Thyroid gland (tissue), 4 donors: ENCODE measurements at regions not wholly inside any gene's neighbourhood (a gene's known extent, or its start where the extent isn't known, plus 50 kb on each side); places are given as distances from the start of the nearest gene placed in this dataset.

Experiments
- DNase-seq, 2 donors: peaks; one replicate each; pipeline ENCODE4 v3.0.0-alpha.2; 2019
- H3K27ac ChIP-seq, 3 donors: fragments of 200-600 bp; sonication (generic); 1 replicate in 2 of 3; 2 replicates in 1 of 3; pipeline ENCODE4 v1.5.1; 2016 to 2019; ENCODE audit warnings: mild to moderate bottlenecking in 1 of 3, moderate library complexity in 1 of 3
- H3K27me3 ChIP-seq: fragments of 200-600 bp; sonication (generic); one replicate; pipeline ENCODE4 v1.5.1; 2019
- H3K36me3 ChIP-seq, 2 donors: fragments of 200-600 bp; sonication (generic); one replicate each; pipeline ENCODE4 v1.5.1; 2016 to 2019
- H3K4me1 ChIP-seq, 2 donors: fragments of 200-600 bp; sonication (generic); one replicate each; pipeline ENCODE4 v1.5.1; 2017 to 2019
- H3K4me3 ChIP-seq, 3 donors: fragments of 200-600 bp; sonication (generic); replicated peaks in 1 of 3; 1 replicate in 2 of 3; 2 replicates in 1 of 3; pipeline ENCODE4 v1.5.1; 2016; ENCODE audit warnings: mild to moderate bottlenecking in 1 of 3
- H3K9me3 ChIP-seq: fragments of 200-600 bp; sonication (generic); one replicate; pipeline ENCODE4 v1.5.1; 2017
- POLR2A ChIP-seq, 2 donors: fragments of 450-650 bp; IDR thresholded peaks; one replicate each; pipeline ENCODE4 v1.6.1; 2017; ENCODE audit warnings: antibody characterized with exemption in 2 of 2, mild to moderate bottlenecking in 2 of 2, moderate library complexity in 1 of 2
- WGBS, 2 donors: methylation state at CpG; one replicate each; pipeline ENCODE4 v1.1.5; 2017; 5-methylcytosine and 5-hydroxymethylcytosine counted together
- intact Hi-C: fragments of 100-400 bp; cut with DNase I; formaldehyde crosslinking; loops from one replicate; pipeline ENCODE4 v1.15.1; 2023
- TF ChIP-seq, protein P1 (sequence below), 6 experiments: fragments of 200-600 bp in 3 of 6; fragments of 450-650 bp in 3 of 6; sonication (generic) in 3 of 6; IDR thresholded peaks; one replicate each; pipeline ENCODE4 v1.5.1; 2016 to 2019; ENCODE audit warnings: antibody characterized with exemption in 6 of 6, mild to moderate bottlenecking in 2 of 6, inconsistent platforms in 1 of 6, moderate library complexity in 1 of 6

DNA sequence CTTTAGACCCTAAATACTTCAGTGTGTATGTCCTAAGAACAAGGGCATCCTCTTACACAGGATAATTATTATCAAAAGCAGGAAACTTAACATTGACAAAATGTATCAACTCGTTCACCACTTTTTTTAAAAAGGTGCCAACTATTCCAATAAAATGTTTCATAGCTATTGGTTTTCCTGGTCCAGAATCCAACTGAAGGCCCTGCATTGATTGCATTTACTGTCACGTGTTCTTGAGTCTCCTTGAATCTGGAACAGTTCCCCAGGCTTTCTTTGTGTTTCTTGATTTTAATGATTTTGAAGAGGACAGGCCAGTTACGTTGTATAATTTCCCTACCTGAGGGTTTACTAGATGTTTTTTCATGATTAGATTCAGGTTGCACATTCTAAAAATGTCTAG lies 94.6 kb upstream of the ARHGEF3 start:
- no peak for DNase-seq
- no peaks in the 10 kb centered on the region for H3K27me3 ChIP-seq
- no peaks in the 10 kb centered on the region for H3K4me1 ChIP-seq
- no peak for TF ChIP-seq POLR2A (IDR thresholded peaks at IDR 0.05)
- TF ChIP-seq, protein P1, sequence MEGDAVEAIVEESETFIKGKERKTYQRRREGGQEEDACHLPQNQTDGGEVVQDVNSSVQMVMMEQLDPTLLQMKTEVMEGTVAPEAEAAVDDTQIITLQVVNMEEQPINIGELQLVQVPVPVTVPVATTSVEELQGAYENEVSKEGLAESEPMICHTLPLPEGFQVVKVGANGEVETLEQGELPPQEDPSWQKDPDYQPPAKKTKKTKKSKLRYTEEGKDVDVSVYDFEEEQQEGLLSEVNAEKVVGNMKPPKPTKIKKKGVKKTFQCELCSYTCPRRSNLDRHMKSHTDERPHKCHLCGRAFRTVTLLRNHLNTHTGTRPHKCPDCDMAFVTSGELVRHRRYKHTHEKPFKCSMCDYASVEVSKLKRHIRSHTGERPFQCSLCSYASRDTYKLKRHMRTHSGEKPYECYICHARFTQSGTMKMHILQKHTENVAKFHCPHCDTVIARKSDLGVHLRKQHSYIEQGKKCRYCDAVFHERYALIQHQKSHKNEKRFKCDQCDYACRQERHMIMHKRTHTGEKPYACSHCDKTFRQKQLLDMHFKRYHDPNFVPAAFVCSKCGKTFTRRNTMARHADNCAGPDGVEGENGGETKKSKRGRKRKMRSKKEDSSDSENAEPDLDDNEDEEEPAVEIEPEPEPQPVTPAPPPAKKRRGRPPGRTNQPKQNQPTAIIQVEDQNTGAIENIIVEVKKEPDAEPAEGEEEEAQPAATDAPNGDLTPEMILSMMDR (IDR thresholded peaks at IDR 0.05) = no peak
- H3K27ac ChIP-seq = no peak overlapping the region
- H3K9me3 ChIP-seq = no peaks in the 10 kb centered on the region
- intact Hi-C loops = no loop called here
- WGBS, 2 donors = 84 to 89% methylated on average over 3 of the region's 3 CpGs
- H3K36me3 ChIP-seq = no peaks in the 10 kb centered on the region
- H3K4me3 ChIP-seq = no peak overlapping the region

- TF ChIP-seq, protein P1 (IDR thresholded peaks at IDR 0.05) = no peak
- no peak for TF ChIP-seq POLR2A (IDR thresholded peaks at IDR 0.05)
- WGBS, 2 donors = 78 to 85% methylated on average over 10 of the region's 10 CpGs
- Histone ChIP-seq H3K9me3 (no peaks in the 10 kb centered on the region), H3K4me3 (no peak overlapping the region), H3K27me3 (no peaks in the 10 kb centered on the region), H3K27ac (no peak overlapping the region), H3K36me3 (no peaks in the 10 kb centered on the region), H3K4me1 (no peaks in the 10 kb centered on the region)
- DNase-seq = no peak
- intact Hi-C loops = no loop called here
Observed at GRCh38 chr3:56894881-56895431, 93.2 kb upstream of the ARHGEF3 start.

DNA sequence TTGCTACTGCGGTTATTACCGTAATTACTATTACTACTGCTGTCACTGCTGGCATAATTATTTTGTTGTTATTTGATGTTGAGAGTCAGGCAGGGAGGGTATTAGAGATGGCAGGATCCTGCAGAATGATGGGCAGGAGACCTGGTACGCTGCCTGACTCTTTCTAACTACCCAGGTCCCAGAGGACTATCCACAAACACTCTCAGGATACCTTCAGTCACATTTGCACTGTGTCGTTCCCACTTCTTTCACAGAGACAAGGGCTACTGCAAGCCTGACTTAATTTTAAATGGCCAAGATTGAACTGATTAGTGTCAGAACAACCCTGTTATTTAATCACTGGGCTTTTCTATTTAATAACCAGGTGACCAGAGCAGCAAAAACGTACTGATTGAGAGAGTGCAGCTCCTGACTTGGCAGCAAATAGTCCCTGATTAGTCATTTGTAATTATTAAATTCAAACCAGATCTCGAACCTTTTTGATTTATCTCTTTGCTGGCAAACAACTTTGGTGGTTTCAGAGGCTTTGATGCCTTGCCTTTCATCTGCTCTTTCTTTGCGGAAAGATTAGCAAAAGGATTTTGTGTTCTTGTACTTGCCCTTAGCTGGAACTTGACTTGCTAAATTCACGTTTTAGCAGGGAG lies 88.8 kb upstream of the ARHGEF3 start:
- no peak for DNase-seq
- Histone ChIP-seq H3K27ac (no peak overlapping the region), H3K27me3 (no peaks in the 10 kb centered on the region), H3K9me3 (no peaks in the 10 kb centered on the region), H3K4me3 (no peak overlapping the region), H3K4me1 (peaks cover 27 to 40% of the 10 kb centered on the region in 2 donors), H3K36me3 (no peaks in the 10 kb centered on the region)
- TF ChIP-seq, protein P1 (IDR thresholded peaks at IDR 0.05) = no peak
- TF ChIP-seq POLR2A (IDR thresholded peaks at IDR 0.05) = no peak
- WGBS, 2 donors = 67 to 69% methylated on average over 8 of the region's 8 CpGs
- intact Hi-C loops = no loop called here

DNA sequence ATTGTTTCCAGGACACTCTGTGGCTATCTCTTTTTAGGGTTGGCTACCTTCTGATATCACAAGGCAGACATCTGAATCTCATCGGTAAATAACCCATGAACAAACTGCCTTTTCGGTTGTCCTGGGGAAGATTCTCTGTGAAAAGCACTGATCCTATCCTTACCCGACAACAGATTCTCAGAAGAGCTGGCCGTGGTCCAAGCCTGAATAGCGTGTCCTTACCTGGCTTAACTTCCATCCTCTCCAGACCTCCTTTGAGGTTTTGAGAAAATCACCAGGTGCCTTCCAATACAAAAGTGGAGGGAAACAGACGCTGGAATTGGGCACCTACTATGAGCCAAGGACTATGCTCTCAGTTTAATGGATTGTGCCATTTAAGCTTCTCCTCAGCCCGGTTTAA lies 87.4 kb upstream of the ARHGEF3 start:
- peak; percentile 87 to 89 for DNase-seq
- intact Hi-C loops = no loop called here
- WGBS, 2 donors = 33 to 38% methylated on average over 7 of the region's 7 CpGs
- Histone ChIP-seq H3K9me3 (no peaks in the 10 kb centered on the region), H3K27ac (peak overlapping the region; percentile 44 to 69 (median 49)), H3K36me3 (no peaks in the 10 kb centered on the region), H3K4me3 (no peak overlapping the region), H3K4me1 (peaks cover 27 to 40% of the 10 kb centered on the region in 2 donors), H3K27me3 (no peaks in the 10 kb centered on the region)
- TF ChIP-seq, protein P1 (IDR thresholded peaks at IDR 0.05) = no peak
- no peak for TF ChIP-seq POLR2A (IDR thresholded peaks at IDR 0.05)

- Histone ChIP-seq H3K27ac (peak overlapping the region; percentile 10 to 49 (median 11)), H3K36me3 (no peaks in the 10 kb centered on the region), H3K4me3 (no peak overlapping the region), H3K4me1 (peaks cover 27 to 40% of the 10 kb centered on the region in 2 donors), H3K9me3 (no peaks in the 10 kb centered on the region), H3K27me3 (no peaks in the 10 kb centered on the region)
- intact Hi-C loops = no loop called here
- DNase-seq = peak; percentile 68 to 69
- TF ChIP-seq, protein P1 (IDR thresholded peaks at IDR 0.05) = no peak
- no peak for TF ChIP-seq POLR2A (IDR thresholded peaks at IDR 0.05)
- 5 to 25% methylated on average over 2 of the region's 2 CpGs for WGBS, 2 donors
Observed at GRCh38 chr3:56887402-56888025, 85.8 kb upstream of the ARHGEF3 start.
